Neural cell (in vitro differentiated cells): ENCODE measurements at regions not wholly inside any gene's neighbourhood (a gene's known extent, or its start where the extent isn't known, plus 50 kb on each side); places are given as distances from the start of the nearest gene placed in this dataset.

Experiments used
- EP300 ChIP-seq: fragments of 450-650 bp; conservative IDR thresholded peaks from 2 replicates; pipeline ENCODE4 v1.6.1; 2014; ENCODE audit warnings: antibody characterized with exemption, mild to moderate bottlenecking, moderate library complexity; ENCODE audit not compliant: poor library complexity, severe bottlenecking
- EZH2 ChIP-seq: fragments of 200-600, 300-800 bp; shearing (Covaris generic), sonication (generic); IDR thresholded peaks from 2 replicates; pipeline ENCODE4 v1.6.1; 2014; ENCODE audit warnings: antibody characterized with exemption, low read length, borderline replicate concordance, mild to moderate bottlenecking; ENCODE audit not compliant: insufficient read depth, poor library complexity, severe bottlenecking
- MXI1 ChIP-seq: fragments of 450-650 bp; conservative IDR thresholded peaks from 2 replicates; pipeline ENCODE4 v1.6.1; 2014; ENCODE audit warnings: antibody characterized with exemption, mild to moderate bottlenecking; ENCODE audit not compliant: poor library complexity, severe bottlenecking
- RAD21 ChIP-seq: fragments of 450-650 bp; conservative IDR thresholded peaks from 2 replicates; pipeline ENCODE4 v1.6.1; 2014; ENCODE audit warnings: antibody characterized with exemption, mild to moderate bottlenecking, moderate library complexity
- TAF1 ChIP-seq: IDR thresholded peaks from 2 replicates; pipeline ENCODE4 v1.6.1; 2012; ENCODE audit warnings: low read depth
- TF ChIP-seq, protein P1 (sequence below): fragments of 450-650 bp; IDR thresholded peaks from 2 replicates; pipeline ENCODE4 v1.5.1; 2014; ENCODE audit warnings: antibody characterized with exemption, mild to moderate bottlenecking, moderate library complexity; ENCODE audit not compliant: poor library complexity, severe bottlenecking
- TF ChIP-seq, protein P2 (sequence below): IDR thresholded peaks from 2 replicates; pipeline ENCODE4 v1.6.1; 2012; ENCODE audit warnings: borderline replicate concordance

DNA sequence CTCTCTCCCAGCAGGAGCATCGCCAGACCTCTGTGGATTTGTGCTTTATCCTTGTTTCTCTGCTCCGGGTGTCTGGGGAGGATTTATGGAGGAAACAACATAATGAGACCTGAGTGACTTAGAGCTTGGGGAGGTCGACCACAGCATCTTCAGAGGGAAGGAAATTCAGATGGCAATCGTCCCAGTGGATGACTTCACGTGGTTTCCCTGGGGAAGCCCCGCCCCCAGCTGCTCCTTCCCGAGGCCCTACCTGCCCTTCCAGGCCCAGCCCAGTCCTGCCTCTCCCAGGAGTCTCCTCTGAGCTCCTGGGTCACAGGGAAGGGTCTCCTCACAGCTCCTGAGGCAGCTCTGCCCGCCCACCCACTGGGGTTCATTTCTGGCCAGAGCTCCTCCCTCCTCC lies 430.3 kb upstream of the SULF2 start:
- TF ChIP-seq, protein P1, sequence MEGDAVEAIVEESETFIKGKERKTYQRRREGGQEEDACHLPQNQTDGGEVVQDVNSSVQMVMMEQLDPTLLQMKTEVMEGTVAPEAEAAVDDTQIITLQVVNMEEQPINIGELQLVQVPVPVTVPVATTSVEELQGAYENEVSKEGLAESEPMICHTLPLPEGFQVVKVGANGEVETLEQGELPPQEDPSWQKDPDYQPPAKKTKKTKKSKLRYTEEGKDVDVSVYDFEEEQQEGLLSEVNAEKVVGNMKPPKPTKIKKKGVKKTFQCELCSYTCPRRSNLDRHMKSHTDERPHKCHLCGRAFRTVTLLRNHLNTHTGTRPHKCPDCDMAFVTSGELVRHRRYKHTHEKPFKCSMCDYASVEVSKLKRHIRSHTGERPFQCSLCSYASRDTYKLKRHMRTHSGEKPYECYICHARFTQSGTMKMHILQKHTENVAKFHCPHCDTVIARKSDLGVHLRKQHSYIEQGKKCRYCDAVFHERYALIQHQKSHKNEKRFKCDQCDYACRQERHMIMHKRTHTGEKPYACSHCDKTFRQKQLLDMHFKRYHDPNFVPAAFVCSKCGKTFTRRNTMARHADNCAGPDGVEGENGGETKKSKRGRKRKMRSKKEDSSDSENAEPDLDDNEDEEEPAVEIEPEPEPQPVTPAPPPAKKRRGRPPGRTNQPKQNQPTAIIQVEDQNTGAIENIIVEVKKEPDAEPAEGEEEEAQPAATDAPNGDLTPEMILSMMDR, result no peak
- no peak for TF ChIP-seq MXI1
- TF ChIP-seq EZH2, result no peak
- no peak for TF ChIP-seq RAD21
- TF ChIP-seq, protein P2, sequence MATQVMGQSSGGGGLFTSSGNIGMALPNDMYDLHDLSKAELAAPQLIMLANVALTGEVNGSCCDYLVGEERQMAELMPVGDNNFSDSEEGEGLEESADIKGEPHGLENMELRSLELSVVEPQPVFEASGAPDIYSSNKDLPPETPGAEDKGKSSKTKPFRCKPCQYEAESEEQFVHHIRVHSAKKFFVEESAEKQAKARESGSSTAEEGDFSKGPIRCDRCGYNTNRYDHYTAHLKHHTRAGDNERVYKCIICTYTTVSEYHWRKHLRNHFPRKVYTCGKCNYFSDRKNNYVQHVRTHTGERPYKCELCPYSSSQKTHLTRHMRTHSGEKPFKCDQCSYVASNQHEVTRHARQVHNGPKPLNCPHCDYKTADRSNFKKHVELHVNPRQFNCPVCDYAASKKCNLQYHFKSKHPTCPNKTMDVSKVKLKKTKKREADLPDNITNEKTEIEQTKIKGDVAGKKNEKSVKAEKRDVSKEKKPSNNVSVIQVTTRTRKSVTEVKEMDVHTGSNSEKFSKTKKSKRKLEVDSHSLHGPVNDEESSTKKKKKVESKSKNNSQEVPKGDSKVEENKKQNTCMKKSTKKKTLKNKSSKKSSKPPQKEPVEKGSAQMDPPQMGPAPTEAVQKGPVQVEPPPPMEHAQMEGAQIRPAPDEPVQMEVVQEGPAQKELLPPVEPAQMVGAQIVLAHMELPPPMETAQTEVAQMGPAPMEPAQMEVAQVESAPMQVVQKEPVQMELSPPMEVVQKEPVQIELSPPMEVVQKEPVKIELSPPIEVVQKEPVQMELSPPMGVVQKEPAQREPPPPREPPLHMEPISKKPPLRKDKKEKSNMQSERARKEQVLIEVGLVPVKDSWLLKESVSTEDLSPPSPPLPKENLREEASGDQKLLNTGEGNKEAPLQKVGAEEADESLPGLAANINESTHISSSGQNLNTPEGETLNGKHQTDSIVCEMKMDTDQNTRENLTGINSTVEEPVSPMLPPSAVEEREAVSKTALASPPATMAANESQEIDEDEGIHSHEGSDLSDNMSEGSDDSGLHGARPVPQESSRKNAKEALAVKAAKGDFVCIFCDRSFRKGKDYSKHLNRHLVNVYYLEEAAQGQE, result no peak
- TF ChIP-seq EP300, result no peak
- no peak for TF ChIP-seq TAF1
